Keratinocyte (primary cell): ENCODE measurements at regions not wholly inside any gene's neighbourhood (a gene's known extent, or its start where the extent isn't known, plus 50 kb on each side); places are given as distances from the start of the nearest gene placed in this dataset.

Experiments
- DNase-seq: peaks from one replicate; pipeline ENCODE4 v3.0.0-alpha.2; 2011; ENCODE audit warnings: low read depth, missing footprints, low spot score
- FAIRE-seq: peaks from 2 replicates; lab custom pipeline; 2011; peaks lifted over from hg19 to GRCh38; lab: Jason Lieb, UNC
- H2AFZ ChIP-seq: 2 replicates; pipeline ENCODE4 v1.6.0; 2012; ENCODE audit warnings: low read length, control low read depth, inconsistent platforms; ENCODE audit not compliant: control insufficient read depth
- H3K27ac ChIP-seq: 2 replicates; pipeline ENCODE4 v1.5.1; 2011; ENCODE audit warnings: low read length; ENCODE audit not compliant: control insufficient read depth, insufficient read depth
- H3K27me3 ChIP-seq: 3 replicates; pipeline ENCODE4 v1.6.0; 2011; ENCODE audit warnings: low read length; ENCODE audit not compliant: control insufficient read depth, insufficient read depth; ENCODE audit errors: extremely low read depth
- H3K36me3 ChIP-seq, 2 experiments: 2 replicates in 1 of 2; 3 replicates in 1 of 2; pipeline ENCODE4 v1.5.1; 2011; ENCODE audit warnings: low read length in 2 of 2, mild to moderate bottlenecking in 1 of 2; ENCODE audit not compliant: control insufficient read depth in 2 of 2, insufficient read depth in 2 of 2; ENCODE audit errors: extremely low read depth in 1 of 2
- H3K4me1 ChIP-seq: 3 replicates; pipeline ENCODE4 v1.5.1; 2011; ENCODE audit warnings: low read length; ENCODE audit not compliant: control insufficient read depth, insufficient read depth; ENCODE audit errors: extremely low read depth
- H3K4me2 ChIP-seq: 3 replicates; pipeline ENCODE4 v1.6.0; 2011; ENCODE audit warnings: low read depth, low read length; ENCODE audit not compliant: control insufficient read depth, insufficient read depth; ENCODE audit errors: extremely low read depth
- H3K4me3 ChIP-seq, 3 experiments: fragments of 200-600 bp in 1 of 3; sonication (generic) in 1 of 3; 2 replicates in 2 of 3; 3 replicates in 1 of 3; pipeline ENCODE4 v1.5.1; 2011 to 2016; ENCODE audit warnings: low read length in 3 of 3, mild to moderate bottlenecking in 3 of 3, control low read depth in 2 of 3, inconsistent platforms in 1 of 3, low read depth in 1 of 3, mixed read lengths in 1 of 3, mixed run types in 1 of 3, moderate library complexity in 1 of 3; ENCODE audit not compliant: control insufficient read depth in 2 of 3, insufficient read depth in 2 of 3; ENCODE audit errors: extremely low read depth in 1 of 3
- H3K79me2 ChIP-seq: 2 replicates; pipeline ENCODE4 v1.6.0; 2012; ENCODE audit warnings: low read length; ENCODE audit not compliant: control insufficient read depth, insufficient read depth
- H3K9ac ChIP-seq: 3 replicates; pipeline ENCODE4 v1.6.0; 2011; ENCODE audit warnings: low read length; ENCODE audit not compliant: control insufficient read depth, insufficient read depth; ENCODE audit errors: extremely low read depth
- H3K9me1 ChIP-seq: 3 replicates; pipeline ENCODE4 v1.6.0; 2011; ENCODE audit warnings: low read length; ENCODE audit not compliant: control insufficient read depth, insufficient read depth; ENCODE audit errors: extremely low read depth
- H3K9me3 ChIP-seq: 2 replicates; pipeline ENCODE4 v1.5.1; 2012; ENCODE audit warnings: low read depth, low read length; ENCODE audit not compliant: control insufficient read depth
- H4K20me1 ChIP-seq: 3 replicates; pipeline ENCODE4 v1.6.0; 2011; ENCODE audit warnings: low read length; ENCODE audit not compliant: control insufficient read depth, insufficient read depth; ENCODE audit errors: extremely low read depth
- EZH2 ChIP-seq: IDR thresholded peaks from one replicate; pipeline ENCODE4 v1.6.1; 2012; ENCODE audit warnings: inconsistent platforms, mild to moderate bottlenecking, low read length, moderate library complexity
- dilution Hi-C: fragments of 300-500 bp; cut with MboI; formaldehyde crosslinking; loops from one replicate; pipeline ENCODE4 v1.7.0; 2020; ENCODE audit warnings: low sequenced_read_pairs; ENCODE audit not compliant: extremely low pct_ligation_motif_present
- TF ChIP-seq, protein P1 (sequence below), 3 experiments: IDR thresholded peaks in 1 of 3; conservative IDR thresholded peaks in 1 of 3; optimal IDR thresholded peaks in 1 of 3; 2 replicates in 2 of 3; 3 replicates in 1 of 3; pipeline versions ENCODE3 to v1.5.1; 2011; ENCODE audit warnings: low read length in 3 of 3, mild to moderate bottlenecking in 3 of 3, moderate library complexity in 2 of 3, control low read depth in 1 of 3, inconsistent platforms in 1 of 3; ENCODE audit not compliant: insufficient read depth in 2 of 3; ENCODE audit errors: extremely low read depth in 1 of 3

DNA sequence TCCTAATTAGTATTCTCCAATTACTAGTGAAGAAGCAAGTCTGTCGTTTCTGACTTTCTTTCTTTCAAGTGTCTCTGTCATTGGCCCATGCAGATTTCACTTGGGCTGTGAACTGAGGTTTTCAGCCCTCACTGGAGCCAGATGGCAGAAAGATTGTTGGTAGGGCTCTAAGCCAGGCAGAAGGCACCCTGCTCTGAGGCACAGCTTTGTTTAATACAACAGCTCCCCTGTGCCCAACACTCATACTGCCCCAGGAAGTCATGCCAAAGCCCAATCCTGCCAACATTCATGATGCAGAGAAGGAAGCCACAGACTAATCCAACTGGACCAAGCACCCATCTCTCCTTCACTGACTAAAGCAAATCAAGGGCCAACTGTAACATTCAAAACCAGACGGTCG lies 117.1 kb upstream of the FRG1 start:
- Histone ChIP-seq H3K9ac (no peak overlapping the region), H3K79me2 (no peaks in the 10 kb centered on the region), H4K20me1 (no peaks in the 10 kb centered on the region), H3K9me3 (no peaks in the 10 kb centered on the region), H2AFZ (no peak overlapping the region), H3K27ac (no peak overlapping the region), H3K4me2 (no peak overlapping the region), H3K9me1 (no peaks in the 10 kb centered on the region), H3K4me1 (no peaks in the 10 kb centered on the region), H3K27me3 (no peaks in the 10 kb centered on the region), H3K4me3 (no peak overlapping the region), H3K36me3 (no peaks in the 10 kb centered on the region)
- TF ChIP-seq, protein P1, sequence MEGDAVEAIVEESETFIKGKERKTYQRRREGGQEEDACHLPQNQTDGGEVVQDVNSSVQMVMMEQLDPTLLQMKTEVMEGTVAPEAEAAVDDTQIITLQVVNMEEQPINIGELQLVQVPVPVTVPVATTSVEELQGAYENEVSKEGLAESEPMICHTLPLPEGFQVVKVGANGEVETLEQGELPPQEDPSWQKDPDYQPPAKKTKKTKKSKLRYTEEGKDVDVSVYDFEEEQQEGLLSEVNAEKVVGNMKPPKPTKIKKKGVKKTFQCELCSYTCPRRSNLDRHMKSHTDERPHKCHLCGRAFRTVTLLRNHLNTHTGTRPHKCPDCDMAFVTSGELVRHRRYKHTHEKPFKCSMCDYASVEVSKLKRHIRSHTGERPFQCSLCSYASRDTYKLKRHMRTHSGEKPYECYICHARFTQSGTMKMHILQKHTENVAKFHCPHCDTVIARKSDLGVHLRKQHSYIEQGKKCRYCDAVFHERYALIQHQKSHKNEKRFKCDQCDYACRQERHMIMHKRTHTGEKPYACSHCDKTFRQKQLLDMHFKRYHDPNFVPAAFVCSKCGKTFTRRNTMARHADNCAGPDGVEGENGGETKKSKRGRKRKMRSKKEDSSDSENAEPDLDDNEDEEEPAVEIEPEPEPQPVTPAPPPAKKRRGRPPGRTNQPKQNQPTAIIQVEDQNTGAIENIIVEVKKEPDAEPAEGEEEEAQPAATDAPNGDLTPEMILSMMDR (optimal IDR thresholded peaks at IDR 0.05 in 1 of 3, IDR thresholded peaks at IDR 0.05 in 1 of 3, conservative IDR thresholded peaks at IDR 0.05 in 1 of 3; ENCODE audit: extremely low read depth in 1 of 3, insufficient read depth in 2 of 3, low read length in 3 of 3), result no peak
- no peak for TF ChIP-seq EZH2
- DNase-seq (no peak), FAIRE-seq (no peak)
- dilution Hi-C loops, result no loop called here

- DNase-seq (no peak), FAIRE-seq (no peak)
- TF ChIP-seq, protein P1 (optimal IDR thresholded peaks at IDR 0.05 in 1 of 3, IDR thresholded peaks at IDR 0.05 in 1 of 3, conservative IDR thresholded peaks at IDR 0.05 in 1 of 3; ENCODE audit: extremely low read depth in 1 of 3, insufficient read depth in 2 of 3, low read length in 3 of 3), result no peak
- TF ChIP-seq EZH2, result no peak
- dilution Hi-C loops, result no loop called here
- no peaks in the 10 kb centered on the region for H3K4me1 ChIP-seq
- no peaks in the 10 kb centered on the region for H3K27me3 ChIP-seq
- no peak overlapping the region for H3K27ac ChIP-seq
- H3K9ac ChIP-seq, result no peak overlapping the region
- H3K9me3 ChIP-seq, result no peaks in the 10 kb centered on the region
- no peaks in the 10 kb centered on the region for H3K9me1 ChIP-seq
- no peak overlapping the region for H3K4me2 ChIP-seq
- no peak overlapping the region for H3K4me3 ChIP-seq
- H3K36me3 ChIP-seq, result no peaks in the 10 kb centered on the region
- no peaks in the 10 kb centered on the region for H3K79me2 ChIP-seq
- no peak overlapping the region for H2AFZ ChIP-seq
- H4K20me1 ChIP-seq, result no peaks in the 10 kb centered on the region
Observed at GRCh38 chr4:189825466-189825865, 115.2 kb upstream of the FRG1 start.
